Loucy (cell line): ENCODE measurements at regions not wholly inside any gene's neighbourhood (a gene's known extent, or its start where the extent isn't known, plus 50 kb on each side); places are given as distances from the start of the nearest gene placed in this dataset.

Source experiments
- H2AFZ ChIP-seq: fragments of 200-600 bp; sonication (generic); 2 replicates; pipeline ENCODE4 v1.6.0; 2016; ENCODE audit warnings: antibody characterized with exemption, mild to moderate bottlenecking, low read length, moderate library complexity
- H3F3A ChIP-seq: fragments of 200-600 bp; 2 replicates; pipeline ENCODE4 v1.6.0; 2016; ENCODE audit warnings: antibody characterized with exemption, low read depth, mild to moderate bottlenecking
- H3K27me3 ChIP-seq: fragments of 200-600 bp; sonication (generic); 2 replicates; pipeline ENCODE4 v1.6.1; 2014; ENCODE audit warnings: low read length, mild to moderate bottlenecking; ENCODE audit not compliant: insufficient read depth, poor library complexity, severe bottlenecking
- H3K36me3 ChIP-seq: fragments of 200-600 bp; sonication (generic); 2 replicates; pipeline ENCODE4 v1.6.1; 2016; ENCODE audit warnings: low read length; ENCODE audit not compliant: insufficient read depth
- H3K4me1 ChIP-seq: fragments of 200-600 bp; sonication (generic); 2 replicates; pipeline ENCODE4 v1.5.1; 2014; ENCODE audit warnings: low read length, mild to moderate bottlenecking; ENCODE audit not compliant: insufficient read depth, poor library complexity, severe bottlenecking
- H3K4me2 ChIP-seq: fragments of 200-600 bp; sonication (generic); 2 replicates; pipeline ENCODE4 v1.6.0; 2014; ENCODE audit warnings: antibody characterized with exemption, low read length, low read depth, mild to moderate bottlenecking; ENCODE audit not compliant: poor library complexity, severe bottlenecking
- H3K4me3 ChIP-seq: fragments of 200-600 bp; sonication (generic); 2 replicates; pipeline ENCODE4 v1.5.1; 2014; ENCODE audit warnings: low read length, mild to moderate bottlenecking, mixed read lengths; ENCODE audit not compliant: poor library complexity, severe bottlenecking
- H3K79me2 ChIP-seq: fragments of 200-600 bp; sonication (generic); 2 replicates; pipeline ENCODE4 v1.6.1; 2014; ENCODE audit warnings: low read length; ENCODE audit not compliant: insufficient read depth
- H3K9ac ChIP-seq: fragments of 200-600 bp; sonication (generic); 2 replicates; pipeline ENCODE4 v1.6.0; 2014; ENCODE audit warnings: mild to moderate bottlenecking, low read depth, low read length, moderate library complexity; ENCODE audit not compliant: poor library complexity, severe bottlenecking
- H3K9me2 ChIP-seq: fragments of 200-600 bp; sonication (generic); replicated peaks from 2 replicates; pipeline ENCODE4 v1.6.1; 2016; ENCODE audit warnings: low read depth, low read length, mixed read lengths
- H3K9me3 ChIP-seq: fragments of 200-600 bp; sonication (generic); 2 replicates; pipeline ENCODE4 v1.6.1; 2014; ENCODE audit warnings: mild to moderate bottlenecking, antibody characterized with exemption, low read length, low read depth; ENCODE audit not compliant: insufficient read depth
- H4K20me1 ChIP-seq: fragments of 200-600 bp; sonication (generic); 2 replicates; pipeline ENCODE4 v1.6.0; 2014; ENCODE audit warnings: antibody characterized with exemption, low read length, mild to moderate bottlenecking; ENCODE audit not compliant: insufficient read depth, poor library complexity, severe bottlenecking
- EZH2phosphoT487 ChIP-seq: fragments of 200-600 bp; IDR thresholded peaks from 2 replicates; pipeline ENCODE4 v1.6.1; 2018; ENCODE audit warnings: antibody characterized with exemption, mild to moderate bottlenecking, moderate library complexity, borderline replicate concordance
- TF ChIP-seq, protein P1 (sequence below): fragments of 200-600 bp; sonication (generic); conservative IDR thresholded peaks from 2 replicates; pipeline ENCODE4 v1.5.1; 2014; ENCODE audit warnings: mild to moderate bottlenecking, antibody characterized with exemption, low read length

DNA sequence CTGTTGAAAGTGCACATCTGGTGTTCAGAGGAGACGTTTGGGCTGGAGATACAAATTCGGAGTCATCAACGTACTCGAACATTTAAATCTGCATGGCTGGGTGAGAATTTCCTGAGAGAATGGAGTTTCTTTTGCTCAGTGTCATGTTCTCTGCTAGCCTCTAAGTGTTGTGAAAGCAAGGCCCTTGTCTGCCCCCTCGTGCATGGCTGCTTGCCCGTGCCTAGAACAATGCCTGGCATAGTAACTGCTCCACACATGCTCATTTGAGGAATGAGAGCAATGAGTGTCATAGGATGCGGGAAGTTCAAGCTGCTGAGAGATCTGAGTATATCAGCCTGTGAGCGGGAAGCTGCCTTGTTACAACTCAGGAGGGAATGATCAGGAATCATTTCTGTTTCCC is 171.1 kb upstream of the CSF3R start:
- Histone ChIP-seq H3K79me2 (no peaks in the 10 kb centered on the region), H3K9me2 (no peaks in the 10 kb centered on the region)

DNA sequence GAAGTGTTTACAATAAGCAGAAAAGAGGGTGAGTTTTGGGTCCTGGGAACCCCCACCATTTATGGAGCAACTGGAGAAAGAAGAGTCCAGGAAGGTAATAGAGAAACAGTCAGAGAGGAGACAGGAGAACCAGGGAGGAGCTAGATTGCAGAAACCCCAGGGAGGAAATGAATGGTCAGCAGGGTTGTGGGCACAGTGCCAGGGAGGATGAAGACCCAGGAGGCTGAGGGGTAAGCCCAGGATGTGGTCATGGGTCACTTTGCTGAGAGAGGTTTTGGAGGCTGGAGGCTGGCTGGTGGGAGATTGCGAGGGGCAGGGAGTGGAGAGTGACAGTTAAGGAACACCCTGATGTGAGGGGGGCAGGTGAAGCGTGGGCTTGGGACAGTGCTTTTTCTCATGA is 169.9 kb upstream of the CSF3R start:
- Histone ChIP-seq H3K27me3 (no peaks in the 10 kb centered on the region), H3K79me2 (no peaks in the 10 kb centered on the region), H3K4me2 (peak overlapping the region; percentile 34), H4K20me1 (no peaks in the 10 kb centered on the region), H3K9ac (peak overlapping the region; percentile 16), H3K36me3 (no peaks in the 10 kb centered on the region), H3K9me2 (no peaks in the 10 kb centered on the region), H3K4me3 (no peak overlapping the region), H3F3A (no peaks in the 10 kb centered on the region), H3K4me1 (peaks cover 23% of the 10 kb centered on the region), H3K9me3 (no peaks in the 10 kb centered on the region), H2AFZ (no peak overlapping the region)
- no peak for TF ChIP-seq EZH2phosphoT487
- TF ChIP-seq, protein P1, sequence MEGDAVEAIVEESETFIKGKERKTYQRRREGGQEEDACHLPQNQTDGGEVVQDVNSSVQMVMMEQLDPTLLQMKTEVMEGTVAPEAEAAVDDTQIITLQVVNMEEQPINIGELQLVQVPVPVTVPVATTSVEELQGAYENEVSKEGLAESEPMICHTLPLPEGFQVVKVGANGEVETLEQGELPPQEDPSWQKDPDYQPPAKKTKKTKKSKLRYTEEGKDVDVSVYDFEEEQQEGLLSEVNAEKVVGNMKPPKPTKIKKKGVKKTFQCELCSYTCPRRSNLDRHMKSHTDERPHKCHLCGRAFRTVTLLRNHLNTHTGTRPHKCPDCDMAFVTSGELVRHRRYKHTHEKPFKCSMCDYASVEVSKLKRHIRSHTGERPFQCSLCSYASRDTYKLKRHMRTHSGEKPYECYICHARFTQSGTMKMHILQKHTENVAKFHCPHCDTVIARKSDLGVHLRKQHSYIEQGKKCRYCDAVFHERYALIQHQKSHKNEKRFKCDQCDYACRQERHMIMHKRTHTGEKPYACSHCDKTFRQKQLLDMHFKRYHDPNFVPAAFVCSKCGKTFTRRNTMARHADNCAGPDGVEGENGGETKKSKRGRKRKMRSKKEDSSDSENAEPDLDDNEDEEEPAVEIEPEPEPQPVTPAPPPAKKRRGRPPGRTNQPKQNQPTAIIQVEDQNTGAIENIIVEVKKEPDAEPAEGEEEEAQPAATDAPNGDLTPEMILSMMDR: no peak

More for the DNA sequence above, 171.1 kb upstream of the CSF3R start:
- peaks cover 29% of the 10 kb centered on the region for H3K4me1 ChIP-seq
- TF ChIP-seq, protein P1: no peak
- TF ChIP-seq EZH2phosphoT487: no peak
- no peaks in the 10 kb centered on the region for H3K9me3 ChIP-seq
- no peak overlapping the region for H2AFZ ChIP-seq
- no peak overlapping the region for H3K9ac ChIP-seq
- no peaks in the 10 kb centered on the region for H3K36me3 ChIP-seq
- no peaks in the 10 kb centered on the region for H3F3A ChIP-seq
- no peak overlapping the region for H3K4me2 ChIP-seq
- no peaks in the 10 kb centered on the region for H3K27me3 ChIP-seq
- no peak overlapping the region for H3K4me3 ChIP-seq
- no peaks in the 10 kb centered on the region for H4K20me1 ChIP-seq

DNA sequence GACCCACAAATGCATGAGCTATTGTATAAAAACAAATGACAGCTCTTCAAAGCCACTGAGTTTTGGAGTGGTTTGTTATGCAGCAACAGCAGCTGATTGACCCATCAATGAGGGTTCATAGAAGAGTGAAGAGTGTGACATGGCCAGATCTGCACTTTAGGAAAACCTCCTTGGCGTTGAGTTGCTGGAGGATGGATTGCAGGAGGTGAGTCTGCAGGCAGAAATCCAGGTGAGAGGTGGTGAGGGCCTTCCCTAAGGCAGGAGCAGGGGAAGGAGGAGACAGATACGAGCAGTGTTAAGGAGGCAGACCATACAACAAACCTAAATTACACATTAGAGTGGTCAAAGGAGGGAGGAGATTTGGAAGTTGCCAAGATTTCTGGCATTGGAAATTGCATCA is 169.3 kb upstream of the CSF3R start:
- peaks cover 23% of the 10 kb centered on the region for H3K4me1 ChIP-seq
- peak overlapping the region; percentile 34 for H3K4me2 ChIP-seq
- TF ChIP-seq, protein P1: no peak
- TF ChIP-seq EZH2phosphoT487: no peak

More for the DNA sequence above, 169.3 kb upstream of the CSF3R start:
- H4K20me1 ChIP-seq: no peaks in the 10 kb centered on the region
- no peaks in the 10 kb centered on the region for H3K27me3 ChIP-seq
- H3K79me2 ChIP-seq: no peaks in the 10 kb centered on the region
- no peak overlapping the region for H3K4me3 ChIP-seq
- no peaks in the 10 kb centered on the region for H3K9me2 ChIP-seq
- H3F3A ChIP-seq: no peaks in the 10 kb centered on the region
- H3K9me3 ChIP-seq: no peaks in the 10 kb centered on the region
- H3K36me3 ChIP-seq: no peaks in the 10 kb centered on the region
- no peak overlapping the region for H2AFZ ChIP-seq
- peak overlapping the region; percentile 16 for H3K9ac ChIP-seq
